GM23338 (cell line): ENCODE measurements at regions not wholly inside any gene's neighbourhood (a gene's known extent, or its start where the extent isn't known, plus 50 kb on each side); places are given as distances from the start of the nearest gene placed in this dataset.

Source experiments
- ATAC-seq: fragments of 200-7000 bp; cut with Tn5 transposase; 3 replicates; pipeline ENCODE4 v1.9.1; 2020
- DNase-seq: peaks from one replicate; pipeline ENCODE4 v3.0.0-alpha.2; 2015; ENCODE audit warnings: low spot score
- H2AFZ ChIP-seq: fragments of 200-600 bp; sonication (generic); 2 replicates; pipeline ENCODE4 v1.8.0; 2016; ENCODE audit warnings: antibody characterized with exemption, mild to moderate bottlenecking, moderate library complexity
- H3F3A ChIP-seq: fragments of 200-600 bp; sonication (generic); replicated peaks from 2 replicates; pipeline ENCODE4 v1.8.0; 2017; ENCODE audit warnings: antibody characterized with exemption, mixed run types, low read depth
- H3K27ac ChIP-seq: fragments of 200-600 bp; sonication (generic); 2 replicates; pipeline ENCODE4 v1.6.1; 2016; ENCODE audit warnings: low read depth
- H3K27me3 ChIP-seq: fragments of 200-600 bp; sonication (generic); 2 replicates; pipeline ENCODE4 v1.8.0; 2016; ENCODE audit warnings: mild to moderate bottlenecking, mixed run types, moderate library complexity; ENCODE audit not compliant: insufficient read depth
- H3K36me3 ChIP-seq: fragments of 200-600 bp; sonication (generic); 2 replicates; pipeline ENCODE4 v1.8.0; 2016; ENCODE audit warnings: mild to moderate bottlenecking; ENCODE audit not compliant: insufficient read depth
- H3K4me1 ChIP-seq: fragments of 200-600 bp; sonication (generic); 2 replicates; pipeline ENCODE4 v1.8.0; 2016; ENCODE audit warnings: mild to moderate bottlenecking, moderate library complexity; ENCODE audit not compliant: insufficient read depth
- H3K4me2 ChIP-seq: fragments of 200-600 bp; sonication (generic); 2 replicates; pipeline ENCODE4 v1.7.1; 2017; ENCODE audit warnings: mixed run types
- H3K4me3 ChIP-seq: fragments of 200-600 bp; sonication (generic); 2 replicates; pipeline ENCODE4 v1.6.1; 2016; ENCODE audit warnings: mixed run types
- H3K79me2 ChIP-seq: fragments of 200-600 bp; sonication (generic); replicated peaks from 2 replicates; pipeline ENCODE4 v1.8.0; 2017; ENCODE audit warnings: mild to moderate bottlenecking; ENCODE audit not compliant: insufficient read depth
- H3K9me2 ChIP-seq: fragments of 200-600 bp; sonication (generic); 2 replicates; pipeline ENCODE4 v1.8.0; 2017; ENCODE audit not compliant: insufficient read depth
- H4K20me1 ChIP-seq: fragments of 200-600 bp; sonication (generic); replicated peaks from 2 replicates; pipeline ENCODE4 v1.8.0; 2017; ENCODE audit warnings: mild to moderate bottlenecking; ENCODE audit not compliant: insufficient read depth
- H3K27ac Mint-ChIP-seq: 2 replicates; pipeline ENCODE4 v1.8.0; 2020; ENCODE audit warnings: inconsistent platforms, mild to moderate bottlenecking, moderate library complexity, mixed read lengths
- H3K27me3 Mint-ChIP-seq: 3 replicates; pipeline ENCODE4 v1.8.0; 2022; ENCODE audit warnings: low read depth, mild to moderate bottlenecking, moderate library complexity, mixed read lengths, inconsistent platforms; ENCODE audit not compliant: insufficient read depth, poor library complexity
- H3K36me3 Mint-ChIP-seq: 3 replicates; pipeline ENCODE4 v1.8.0; 2021; ENCODE audit warnings: low read depth, mild to moderate bottlenecking, inconsistent platforms, moderate library complexity, mixed read lengths
- H3K4me1 Mint-ChIP-seq: 3 replicates; pipeline ENCODE4 v1.8.0; 2020; ENCODE audit warnings: mild to moderate bottlenecking, inconsistent platforms, mixed read lengths
- H3K4me3 Mint-ChIP-seq: 3 replicates; pipeline ENCODE4 v1.8.0; 2021; ENCODE audit warnings: moderate library complexity, mild to moderate bottlenecking, inconsistent platforms, mixed read lengths
- H3K9me3 Mint-ChIP-seq: 3 replicates; pipeline ENCODE4 v1.8.0; 2020; ENCODE audit warnings: moderate library complexity, mild to moderate bottlenecking, inconsistent platforms, mixed read lengths
- CREB1 ChIP-seq: fragments of 250-450 bp; sonication (Bioruptor Pico); IDR thresholded peaks from 2 replicates; pipeline ENCODE4 v1.5.0; 2020; ENCODE audit warnings: low read depth, mild to moderate bottlenecking, moderate library complexity
- ETS1 ChIP-seq: IDR thresholded peaks from 2 replicates; pipeline ENCODE4 v1.6.1; 2016; ENCODE audit warnings: antibody characterized with exemption
- EZH2 ChIP-seq: fragments of 200-600 bp; sonication (generic); IDR thresholded peaks from one replicate; pipeline ENCODE4 v1.8.0; 2017; ENCODE audit warnings: antibody characterized with exemption, mild to moderate bottlenecking, low read depth; ENCODE audit not compliant: unreplicated experiment
- EZH2phosphoT487 ChIP-seq: fragments of 200-600 bp; sonication (generic); IDR thresholded peaks from one replicate; pipeline ENCODE4 v1.8.1; 2018; ENCODE audit warnings: antibody characterized with exemption; ENCODE audit not compliant: unreplicated experiment
- JUNB ChIP-seq: IDR thresholded peaks from one replicate; pipeline ENCODE4 v1.6.1; 2016; ENCODE audit warnings: antibody characterized with exemption; ENCODE audit not compliant: unreplicated experiment
- NANOG ChIP-seq: IDR thresholded peaks from 2 replicates; pipeline ENCODE4 v1.6.1; 2016; ENCODE audit warnings: antibody characterized with exemption, borderline replicate concordance
- POLR2AphosphoS5 ChIP-seq: IDR thresholded peaks from 2 replicates; pipeline ENCODE4 v1.6.1; 2016; ENCODE audit warnings: antibody characterized with exemption, low read depth
- STAT1 ChIP-seq: IDR thresholded peaks from one replicate; pipeline ENCODE4 v1.6.1; 2016; ENCODE audit warnings: antibody characterized with exemption; ENCODE audit not compliant: unreplicated experiment
- ZNF114 ChIP-seq: fragments of 250-450 bp; sonication (Bioruptor Pico); IDR thresholded peaks from 2 replicates; pipeline ENCODE4 v1.5.0; 2020; ENCODE audit warnings: mild to moderate bottlenecking, moderate library complexity
- ZNF331 ChIP-seq: fragments of 250-450 bp; sonication (Bioruptor Pico); IDR thresholded peaks from 2 replicates; pipeline ENCODE4 v1.5.0; 2020; ENCODE audit warnings: low read depth, mild to moderate bottlenecking, moderate library complexity
- TF ChIP-seq, protein P1 (sequence below): fragments of 250-450 bp; sonication (Bioruptor Pico); IDR thresholded peaks from 2 replicates; pipeline ENCODE4 v1.5.0; 2020; ENCODE audit warnings: mild to moderate bottlenecking, moderate library complexity
- TF ChIP-seq, protein P2 (sequence below): IDR thresholded peaks from one replicate; pipeline ENCODE4 v1.6.1; 2018; ENCODE audit warnings: antibody characterized with exemption; ENCODE audit not compliant: unreplicated experiment
- TF ChIP-seq, protein P3 (sequence below), 2 experiments: fragments of 200-600 bp in 1 of 2; sonication (generic) in 1 of 2; conservative IDR thresholded peaks; 2 replicates each; pipeline versions ENCODE4 v1.5.1 to v1.6.1; 2016 to 2017; ENCODE audit warnings: antibody characterized with exemption in 2 of 2, low read depth in 2 of 2, mild to moderate bottlenecking in 2 of 2, moderate library complexity in 1 of 2

DNA sequence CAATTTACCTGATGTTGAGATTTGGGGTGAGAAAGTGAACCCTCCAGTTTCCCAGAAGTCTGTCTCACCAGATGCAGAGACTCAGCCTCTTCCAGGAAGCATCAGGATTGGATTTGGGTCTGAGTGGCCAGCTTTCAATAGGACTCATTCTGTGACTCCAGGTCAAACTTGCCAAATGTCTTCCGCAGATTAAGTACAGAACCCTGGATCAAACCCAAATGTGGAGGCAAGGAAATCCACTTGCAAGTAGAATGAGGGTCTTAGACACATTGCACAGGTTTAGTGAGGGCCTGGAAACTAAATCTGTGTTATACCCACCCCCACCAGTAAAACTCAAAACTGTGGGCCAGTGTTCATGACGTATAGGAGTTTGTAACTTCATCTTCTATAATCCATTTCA, 372.2 kb upstream of the MGMT start:
- Histone ChIP-seq H3F3A (no peaks in the 10 kb centered on the region), H3K4me1 (no peaks in the 10 kb centered on the region), H2AFZ (no peak overlapping the region), H3K4me3 (no peak overlapping the region), H3K79me2 (no peaks in the 10 kb centered on the region), H3K27me3 (no peaks in the 10 kb centered on the region), H3K27ac (no peak overlapping the region), H4K20me1 (no peaks in the 10 kb centered on the region), H3K36me3 (no peaks in the 10 kb centered on the region), H3K9me2 (no peaks in the 10 kb centered on the region), H3K4me2 (no peak overlapping the region)
- Mint-ChIP-seq H3K4me1 (peaks cover 8% of the 10 kb centered on the region), H3K9me3 (no peaks in the 10 kb centered on the region), H3K27ac (no peak overlapping the region), H3K27me3 (peaks cover 6% of the 10 kb centered on the region), H3K4me3 (no peak overlapping the region), H3K36me3 (no peaks in the 10 kb centered on the region)
- TF ChIP-seq JUNB (no peak), NANOG (no peak), ZNF331 (no peak), ZNF114 (CRISPR knock-in tag) (no peak), EZH2 (no peak), EZH2phosphoT487 (no peak), STAT1 (no peak), POLR2AphosphoS5 (no peak), CREB1 (no peak), ETS1 (no peak)
- TF ChIP-seq, protein P1, sequence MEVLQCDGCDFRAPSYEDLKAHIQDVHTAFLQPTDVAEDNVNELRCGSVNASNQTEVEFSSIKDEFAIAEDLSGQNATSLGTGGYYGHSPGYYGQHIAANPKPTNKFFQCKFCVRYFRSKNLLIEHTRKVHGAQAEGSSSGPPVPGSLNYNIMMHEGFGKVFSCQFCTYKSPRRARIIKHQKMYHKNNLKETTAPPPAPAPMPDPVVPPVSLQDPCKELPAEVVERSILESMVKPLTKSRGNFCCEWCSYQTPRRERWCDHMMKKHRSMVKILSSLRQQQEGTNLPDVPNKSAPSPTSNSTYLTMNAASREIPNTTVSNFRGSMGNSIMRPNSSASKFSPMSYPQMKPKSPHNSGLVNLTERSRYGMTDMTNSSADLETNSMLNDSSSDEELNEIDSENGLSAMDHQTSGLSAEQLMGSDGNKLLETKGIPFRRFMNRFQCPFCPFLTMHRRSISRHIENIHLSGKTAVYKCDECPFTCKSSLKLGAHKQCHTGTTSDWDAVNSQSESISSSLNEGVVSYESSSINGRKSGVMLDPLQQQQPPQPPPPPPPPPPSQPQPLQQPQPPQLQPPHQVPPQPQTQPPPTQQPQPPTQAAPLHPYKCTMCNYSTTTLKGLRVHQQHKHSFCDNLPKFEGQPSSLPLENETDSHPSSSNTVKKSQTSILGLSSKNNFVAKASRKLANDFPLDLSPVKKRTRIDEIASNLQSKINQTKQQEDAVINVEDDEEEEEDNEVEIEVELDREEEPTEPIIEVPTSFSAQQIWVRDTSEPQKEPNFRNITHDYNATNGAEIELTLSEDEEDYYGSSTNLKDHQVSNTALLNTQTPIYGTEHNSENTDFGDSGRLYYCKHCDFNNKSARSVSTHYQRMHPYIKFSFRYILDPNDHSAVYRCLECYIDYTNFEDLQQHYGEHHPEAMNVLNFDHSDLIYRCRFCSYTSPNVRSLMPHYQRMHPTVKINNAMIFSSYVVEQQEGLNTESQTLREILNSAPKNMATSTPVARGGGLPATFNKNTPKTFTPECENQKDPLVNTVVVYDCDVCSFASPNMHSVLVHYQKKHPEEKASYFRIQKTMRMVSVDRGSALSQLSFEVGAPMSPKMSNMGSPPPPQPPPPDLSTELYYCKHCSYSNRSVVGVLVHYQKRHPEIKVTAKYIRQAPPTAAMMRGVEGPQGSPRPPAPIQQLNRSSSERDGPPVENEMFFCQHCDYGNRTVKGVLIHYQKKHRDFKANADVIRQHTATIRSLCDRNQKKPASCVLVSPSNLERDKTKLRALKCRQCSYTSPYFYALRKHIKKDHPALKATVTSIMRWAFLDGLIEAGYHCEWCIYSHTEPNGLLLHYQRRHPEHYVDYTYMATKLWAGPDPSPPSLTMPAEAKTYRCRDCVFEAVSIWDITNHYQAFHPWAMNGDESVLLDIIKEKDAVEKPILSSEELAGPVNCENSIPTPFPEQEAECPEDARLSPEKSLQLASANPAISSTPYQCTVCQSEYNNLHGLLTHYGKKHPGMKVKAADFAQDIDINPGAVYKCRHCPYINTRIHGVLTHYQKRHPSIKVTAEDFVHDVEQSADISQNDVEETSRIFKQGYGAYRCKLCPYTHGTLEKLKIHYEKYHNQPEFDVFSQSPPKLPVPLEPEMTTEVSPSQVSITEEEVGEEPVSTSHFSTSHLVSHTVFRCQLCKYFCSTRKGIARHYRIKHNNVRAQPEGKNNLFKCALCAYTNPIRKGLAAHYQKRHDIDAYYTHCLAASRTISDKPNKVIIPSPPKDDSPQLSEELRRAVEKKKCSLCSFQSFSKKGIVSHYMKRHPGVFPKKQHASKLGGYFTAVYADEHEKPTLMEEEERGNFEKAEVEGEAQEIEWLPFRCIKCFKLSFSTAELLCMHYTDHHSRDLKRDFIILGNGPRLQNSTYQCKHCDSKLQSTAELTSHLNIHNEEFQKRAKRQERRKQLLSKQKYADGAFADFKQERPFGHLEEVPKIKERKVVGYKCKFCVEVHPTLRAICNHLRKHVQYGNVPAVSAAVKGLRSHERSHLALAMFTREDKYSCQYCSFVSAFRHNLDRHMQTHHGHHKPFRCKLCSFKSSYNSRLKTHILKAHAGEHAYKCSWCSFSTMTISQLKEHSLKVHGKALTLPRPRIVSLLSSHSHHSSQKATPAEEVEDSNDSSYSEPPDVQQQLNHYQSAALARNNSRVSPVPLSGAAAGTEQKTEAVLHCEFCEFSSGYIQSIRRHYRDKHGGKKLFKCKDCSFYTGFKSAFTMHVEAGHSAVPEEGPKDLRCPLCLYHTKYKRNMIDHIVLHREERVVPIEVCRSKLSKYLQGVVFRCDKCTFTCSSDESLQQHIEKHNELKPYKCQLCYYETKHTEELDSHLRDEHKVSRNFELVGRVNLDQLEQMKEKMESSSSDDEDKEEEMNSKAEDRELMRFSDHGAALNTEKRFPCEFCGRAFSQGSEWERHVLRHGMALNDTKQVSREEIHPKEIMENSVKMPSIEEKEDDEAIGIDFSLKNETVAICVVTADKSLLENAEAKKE (CRISPR knock-in tag) = no peak
- TF ChIP-seq, protein P2, sequence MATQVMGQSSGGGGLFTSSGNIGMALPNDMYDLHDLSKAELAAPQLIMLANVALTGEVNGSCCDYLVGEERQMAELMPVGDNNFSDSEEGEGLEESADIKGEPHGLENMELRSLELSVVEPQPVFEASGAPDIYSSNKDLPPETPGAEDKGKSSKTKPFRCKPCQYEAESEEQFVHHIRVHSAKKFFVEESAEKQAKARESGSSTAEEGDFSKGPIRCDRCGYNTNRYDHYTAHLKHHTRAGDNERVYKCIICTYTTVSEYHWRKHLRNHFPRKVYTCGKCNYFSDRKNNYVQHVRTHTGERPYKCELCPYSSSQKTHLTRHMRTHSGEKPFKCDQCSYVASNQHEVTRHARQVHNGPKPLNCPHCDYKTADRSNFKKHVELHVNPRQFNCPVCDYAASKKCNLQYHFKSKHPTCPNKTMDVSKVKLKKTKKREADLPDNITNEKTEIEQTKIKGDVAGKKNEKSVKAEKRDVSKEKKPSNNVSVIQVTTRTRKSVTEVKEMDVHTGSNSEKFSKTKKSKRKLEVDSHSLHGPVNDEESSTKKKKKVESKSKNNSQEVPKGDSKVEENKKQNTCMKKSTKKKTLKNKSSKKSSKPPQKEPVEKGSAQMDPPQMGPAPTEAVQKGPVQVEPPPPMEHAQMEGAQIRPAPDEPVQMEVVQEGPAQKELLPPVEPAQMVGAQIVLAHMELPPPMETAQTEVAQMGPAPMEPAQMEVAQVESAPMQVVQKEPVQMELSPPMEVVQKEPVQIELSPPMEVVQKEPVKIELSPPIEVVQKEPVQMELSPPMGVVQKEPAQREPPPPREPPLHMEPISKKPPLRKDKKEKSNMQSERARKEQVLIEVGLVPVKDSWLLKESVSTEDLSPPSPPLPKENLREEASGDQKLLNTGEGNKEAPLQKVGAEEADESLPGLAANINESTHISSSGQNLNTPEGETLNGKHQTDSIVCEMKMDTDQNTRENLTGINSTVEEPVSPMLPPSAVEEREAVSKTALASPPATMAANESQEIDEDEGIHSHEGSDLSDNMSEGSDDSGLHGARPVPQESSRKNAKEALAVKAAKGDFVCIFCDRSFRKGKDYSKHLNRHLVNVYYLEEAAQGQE = no peak
- TF ChIP-seq, protein P3, sequence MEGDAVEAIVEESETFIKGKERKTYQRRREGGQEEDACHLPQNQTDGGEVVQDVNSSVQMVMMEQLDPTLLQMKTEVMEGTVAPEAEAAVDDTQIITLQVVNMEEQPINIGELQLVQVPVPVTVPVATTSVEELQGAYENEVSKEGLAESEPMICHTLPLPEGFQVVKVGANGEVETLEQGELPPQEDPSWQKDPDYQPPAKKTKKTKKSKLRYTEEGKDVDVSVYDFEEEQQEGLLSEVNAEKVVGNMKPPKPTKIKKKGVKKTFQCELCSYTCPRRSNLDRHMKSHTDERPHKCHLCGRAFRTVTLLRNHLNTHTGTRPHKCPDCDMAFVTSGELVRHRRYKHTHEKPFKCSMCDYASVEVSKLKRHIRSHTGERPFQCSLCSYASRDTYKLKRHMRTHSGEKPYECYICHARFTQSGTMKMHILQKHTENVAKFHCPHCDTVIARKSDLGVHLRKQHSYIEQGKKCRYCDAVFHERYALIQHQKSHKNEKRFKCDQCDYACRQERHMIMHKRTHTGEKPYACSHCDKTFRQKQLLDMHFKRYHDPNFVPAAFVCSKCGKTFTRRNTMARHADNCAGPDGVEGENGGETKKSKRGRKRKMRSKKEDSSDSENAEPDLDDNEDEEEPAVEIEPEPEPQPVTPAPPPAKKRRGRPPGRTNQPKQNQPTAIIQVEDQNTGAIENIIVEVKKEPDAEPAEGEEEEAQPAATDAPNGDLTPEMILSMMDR (conservative IDR thresholded peaks at IDR 0.05; ENCODE audit: low read depth in 2 of 2) = no peak
- ATAC-seq (no peak), DNase-seq (no peak)
